Glutamatergic neuron (in vitro differentiated cells): ENCODE measurements at regions not wholly inside any gene's neighbourhood (a gene's known extent, or its start where the extent isn't known, plus 50 kb on each side); places are given as distances from the start of the nearest gene placed in this dataset.

Experiments used
- DNase-seq: peaks from one replicate; pipeline ENCODE4 v3.0.0; 2022
- H3K27ac Mint-ChIP-seq: one replicate; pipeline ENCODE4 v1.8.0; 2020; ENCODE audit warnings: mild to moderate bottlenecking, mixed read lengths, inconsistent platforms; ENCODE audit not compliant: unreplicated experiment
- H3K27me3 Mint-ChIP-seq: one replicate; pipeline ENCODE4 v1.8.0; 2020; ENCODE audit warnings: mild to moderate bottlenecking, moderate library complexity, mixed read lengths, inconsistent platforms; ENCODE audit not compliant: unreplicated experiment
- H3K36me3 Mint-ChIP-seq: one replicate; pipeline ENCODE4 v1.8.0; 2020; ENCODE audit warnings: mild to moderate bottlenecking, mixed read lengths, inconsistent platforms; ENCODE audit not compliant: unreplicated experiment
- H3K4me1 Mint-ChIP-seq: one replicate; pipeline ENCODE4 v1.8.0; 2020; ENCODE audit warnings: mild to moderate bottlenecking, low read depth, mixed read lengths, inconsistent platforms; ENCODE audit not compliant: unreplicated experiment
- H3K4me3 Mint-ChIP-seq: one replicate; pipeline ENCODE4 v1.8.0; 2020; ENCODE audit warnings: mild to moderate bottlenecking, mixed read lengths, inconsistent platforms; ENCODE audit not compliant: unreplicated experiment
- H3K9me3 Mint-ChIP-seq: one replicate; pipeline ENCODE4 v1.8.0; 2020; ENCODE audit warnings: mild to moderate bottlenecking, moderate library complexity, mixed read lengths, inconsistent platforms; ENCODE audit not compliant: unreplicated experiment
- TF ChIP-seq, protein P1 (sequence below): fragments of 200-600 bp; sonication (generic); IDR thresholded peaks from one replicate; pipeline ENCODE4 v1.5.0; 2021; ENCODE audit not compliant: partially characterized antibody, unreplicated experiment

DNA sequence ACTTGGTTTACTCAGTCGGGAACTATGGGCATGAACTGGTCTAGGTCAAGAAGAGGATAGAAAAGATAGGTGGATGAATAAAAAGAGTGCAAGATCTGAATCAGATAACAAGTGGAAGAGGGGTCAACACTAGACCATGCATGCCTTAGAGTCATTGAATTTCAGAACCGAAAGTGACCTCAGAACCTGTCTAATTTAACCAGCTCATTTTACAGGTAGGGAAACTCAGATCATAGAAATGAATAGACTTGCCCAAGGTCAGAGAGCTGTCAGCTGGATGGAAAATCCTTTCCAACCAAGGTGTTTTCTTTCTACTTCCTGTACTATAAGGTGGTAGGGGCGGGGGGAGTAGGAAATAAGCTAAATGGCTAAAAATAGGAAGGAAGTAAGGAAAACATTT is 121.4 kb upstream of the ADGRF1 start:
- no peaks in the 10 kb centered on the region for H3K27me3 Mint-ChIP-seq
- no peak overlapping the region for H3K4me3 Mint-ChIP-seq
- TF ChIP-seq, protein P1, sequence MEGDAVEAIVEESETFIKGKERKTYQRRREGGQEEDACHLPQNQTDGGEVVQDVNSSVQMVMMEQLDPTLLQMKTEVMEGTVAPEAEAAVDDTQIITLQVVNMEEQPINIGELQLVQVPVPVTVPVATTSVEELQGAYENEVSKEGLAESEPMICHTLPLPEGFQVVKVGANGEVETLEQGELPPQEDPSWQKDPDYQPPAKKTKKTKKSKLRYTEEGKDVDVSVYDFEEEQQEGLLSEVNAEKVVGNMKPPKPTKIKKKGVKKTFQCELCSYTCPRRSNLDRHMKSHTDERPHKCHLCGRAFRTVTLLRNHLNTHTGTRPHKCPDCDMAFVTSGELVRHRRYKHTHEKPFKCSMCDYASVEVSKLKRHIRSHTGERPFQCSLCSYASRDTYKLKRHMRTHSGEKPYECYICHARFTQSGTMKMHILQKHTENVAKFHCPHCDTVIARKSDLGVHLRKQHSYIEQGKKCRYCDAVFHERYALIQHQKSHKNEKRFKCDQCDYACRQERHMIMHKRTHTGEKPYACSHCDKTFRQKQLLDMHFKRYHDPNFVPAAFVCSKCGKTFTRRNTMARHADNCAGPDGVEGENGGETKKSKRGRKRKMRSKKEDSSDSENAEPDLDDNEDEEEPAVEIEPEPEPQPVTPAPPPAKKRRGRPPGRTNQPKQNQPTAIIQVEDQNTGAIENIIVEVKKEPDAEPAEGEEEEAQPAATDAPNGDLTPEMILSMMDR: no peak
- no peak for DNase-seq
- H3K27ac Mint-ChIP-seq: no peak overlapping the region
- no peaks in the 10 kb centered on the region for H3K4me1 Mint-ChIP-seq
- H3K9me3 Mint-ChIP-seq: no peaks in the 10 kb centered on the region
- H3K36me3 Mint-ChIP-seq: no peaks in the 10 kb centered on the region

DNA sequence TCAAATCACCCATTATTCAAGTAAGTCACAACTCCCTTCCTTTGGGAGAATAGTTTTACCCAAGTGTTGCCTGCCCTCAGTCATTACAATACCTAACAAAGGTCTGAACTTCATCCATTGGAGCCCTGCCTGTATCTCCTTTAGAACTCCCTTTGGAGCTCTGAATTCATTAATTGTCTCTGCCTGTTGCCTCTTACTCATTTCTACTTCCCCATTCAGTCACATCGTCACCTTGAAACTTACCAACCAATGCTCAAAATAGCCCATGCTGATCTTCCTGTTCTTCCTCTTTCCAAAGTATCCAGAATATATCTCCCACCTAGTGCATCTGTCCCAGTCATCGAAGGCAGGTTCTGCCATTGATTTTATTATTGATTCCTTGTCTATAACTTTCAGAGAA is 120.7 kb upstream of the ADGRF1 start:
- H3K4me1 Mint-ChIP-seq: no peaks in the 10 kb centered on the region
- no peak overlapping the region for H3K27ac Mint-ChIP-seq
- TF ChIP-seq, protein P1: no peak
- H3K36me3 Mint-ChIP-seq: no peaks in the 10 kb centered on the region
- no peaks in the 10 kb centered on the region for H3K27me3 Mint-ChIP-seq
- H3K4me3 Mint-ChIP-seq: no peak overlapping the region
- no peak for DNase-seq
- no peaks in the 10 kb centered on the region for H3K9me3 Mint-ChIP-seq

DNA sequence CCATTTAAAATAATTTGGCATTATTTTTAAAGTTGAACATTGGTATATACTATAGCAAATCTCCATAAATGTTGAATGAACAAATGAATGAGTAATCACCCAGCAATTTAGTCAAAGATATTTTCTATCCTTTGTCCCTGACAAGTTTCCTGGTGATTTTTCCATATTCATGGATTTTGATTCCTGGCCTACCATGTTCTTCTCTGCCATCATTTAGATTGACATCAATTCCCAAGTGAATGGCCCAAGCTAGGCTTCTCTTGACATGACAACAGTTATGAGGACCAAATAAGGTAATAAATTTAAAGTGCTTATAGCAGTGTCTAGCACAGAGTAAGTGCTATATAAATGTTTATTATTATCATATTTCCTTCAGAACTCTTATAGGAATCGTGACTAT is 120.1 kb upstream of the ADGRF1 start:
- TF ChIP-seq, protein P1: no peak

DNA sequence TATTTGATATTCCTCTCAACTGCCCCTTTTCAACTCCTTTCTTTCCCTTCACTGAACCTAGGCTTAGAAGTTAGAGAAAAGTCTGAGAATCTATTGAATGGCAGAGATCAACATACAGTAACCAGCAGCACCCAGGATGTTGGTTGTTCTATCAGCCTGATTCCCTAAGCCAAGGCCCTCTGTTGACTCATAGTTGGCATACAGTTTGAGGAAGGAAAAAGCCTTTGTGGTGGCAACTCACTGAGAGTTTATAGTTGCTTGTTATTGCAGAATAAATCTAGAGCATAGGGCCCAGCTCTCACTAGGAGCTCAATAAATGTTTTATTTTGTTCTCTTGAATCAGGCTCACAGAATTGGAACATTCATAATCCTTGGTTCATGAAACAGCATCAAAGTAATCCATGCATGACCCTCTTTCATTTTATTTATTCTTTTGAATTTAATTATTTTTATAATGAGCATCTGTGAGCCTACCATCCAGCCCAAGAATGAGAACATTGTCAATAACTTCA is 119.1 kb upstream of the ADGRF1 start:
- no peak for DNase-seq
- TF ChIP-seq, protein P1: no peak
- H3K27me3 Mint-ChIP-seq: no peaks in the 10 kb centered on the region
- no peaks in the 10 kb centered on the region for H3K36me3 Mint-ChIP-seq
- H3K4me1 Mint-ChIP-seq: no peaks in the 10 kb centered on the region
- no peak overlapping the region for H3K27ac Mint-ChIP-seq
- no peak overlapping the region for H3K4me3 Mint-ChIP-seq
- no peaks in the 10 kb centered on the region for H3K9me3 Mint-ChIP-seq

More for the DNA sequence above, 120.1 kb upstream of the ADGRF1 start:
- H3K27ac Mint-ChIP-seq: no peak overlapping the region
- no peak for DNase-seq
- no peaks in the 10 kb centered on the region for H3K4me1 Mint-ChIP-seq
- no peak overlapping the region for H3K4me3 Mint-ChIP-seq
- H3K36me3 Mint-ChIP-seq: no peaks in the 10 kb centered on the region
- H3K27me3 Mint-ChIP-seq: no peaks in the 10 kb centered on the region
- no peaks in the 10 kb centered on the region for H3K9me3 Mint-ChIP-seq

DNA sequence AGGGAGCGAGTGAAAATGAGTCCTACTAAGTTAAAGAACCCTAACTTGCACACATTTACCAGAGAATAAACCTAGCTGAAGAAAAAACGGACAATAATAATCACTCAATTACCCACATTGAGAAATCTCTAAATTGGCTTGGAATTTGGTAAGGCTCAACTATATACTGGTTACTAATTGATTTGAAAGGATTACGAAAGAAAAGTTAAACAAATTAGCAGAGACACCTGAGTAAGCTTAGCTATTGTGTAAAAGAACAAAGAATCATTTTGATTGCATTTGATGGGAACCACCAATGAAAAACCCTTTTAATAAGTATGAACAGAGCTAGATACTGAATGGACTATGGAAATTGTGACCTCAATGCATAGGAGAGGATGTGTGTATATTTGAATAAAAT is 118.6 kb upstream of the ADGRF1 start:
- DNase-seq: no peak
- no peaks in the 10 kb centered on the region for H3K36me3 Mint-ChIP-seq
- H3K4me3 Mint-ChIP-seq: no peak overlapping the region
- H3K9me3 Mint-ChIP-seq: no peaks in the 10 kb centered on the region
- no peaks in the 10 kb centered on the region for H3K4me1 Mint-ChIP-seq
- H3K27me3 Mint-ChIP-seq: no peaks in the 10 kb centered on the region
- TF ChIP-seq, protein P1: no peak
- no peak overlapping the region for H3K27ac Mint-ChIP-seq
